ENCODE measurements at regions not wholly inside any gene's neighbourhood (a gene's known extent, or its start where the extent isn't known, plus 50 kb on each side); places are given as distances from the start of the nearest gene placed in this dataset.

DNA sequence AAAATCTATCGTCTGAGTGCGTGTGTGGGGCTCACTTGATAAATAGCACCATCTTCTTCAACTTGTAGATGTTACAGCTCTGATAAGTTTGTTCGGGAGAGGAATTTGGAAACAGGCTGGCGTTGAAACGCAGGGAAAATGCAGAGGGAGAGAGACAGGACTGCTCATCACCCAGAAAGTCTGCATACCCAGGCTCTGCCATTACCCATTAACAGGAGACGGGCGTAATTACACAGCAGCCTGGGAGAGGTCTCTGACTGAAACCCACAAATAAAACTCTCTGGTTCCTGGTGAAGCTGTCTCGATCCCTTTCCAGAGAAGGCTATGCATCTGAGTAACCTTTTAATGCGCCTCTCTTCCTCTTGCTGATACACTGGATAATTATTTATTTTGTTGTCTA, 547.3 kb downstream of the BCL11B start:
- TF ChIP-seq YY1 (IDR thresholded peaks at IDR 0.05; ENCODE audit: insufficient read depth, insufficient read length), result no peak
- TF ChIP-seq ZNF274 (IDR thresholded peaks at IDR 0.05; ENCODE audit: low read depth, low read length), result no peak
